Fibroblast of mammary gland (primary cell): ENCODE measurements at regions not wholly inside any gene's neighbourhood (a gene's known extent, or its start where the extent isn't known, plus 50 kb on each side); places are given as distances from the start of the nearest gene placed in this dataset.

ENCODE experiments used
- DNase-seq: peaks from one replicate; pipeline ENCODE4 v3.0.0-alpha.2; 2010; ENCODE audit warnings: low read depth
- H3K4me3 ChIP-seq: 2 replicates; pipeline ENCODE4 v1.5.1; 2011; ENCODE audit warnings: low read depth, mild to moderate bottlenecking, low read length, moderate library complexity; ENCODE audit not compliant: control insufficient read depth
- TF ChIP-seq, protein P1 (sequence below): conservative IDR thresholded peaks from 2 replicates; pipeline ENCODE4 v1.5.1; 2011; ENCODE audit warnings: low read depth, low read length, inconsistent platforms; ENCODE audit not compliant: control insufficient read depth, insufficient read depth

DNA sequence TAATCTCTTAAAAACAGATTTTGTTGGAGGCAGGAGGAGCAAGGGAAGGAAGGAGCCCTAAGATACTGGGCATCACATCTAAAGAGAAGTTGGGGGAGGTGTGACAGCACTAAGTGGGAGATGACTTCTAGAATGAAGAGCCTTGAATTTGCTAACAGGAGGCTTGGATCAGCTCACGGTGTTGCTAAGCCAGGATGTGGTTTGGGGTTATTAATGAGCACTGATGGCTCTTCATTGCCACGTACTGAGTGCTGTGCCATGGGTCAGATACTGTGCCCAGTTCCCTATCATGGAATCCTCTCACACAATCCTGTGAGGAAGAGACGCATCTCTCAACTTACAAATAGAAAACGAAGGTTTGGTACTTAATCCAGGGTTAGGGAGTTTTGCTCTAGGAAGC, 78.5 kb downstream of the C7orf25 start:
- DNase-seq: no peak
- no peak overlapping the region for H3K4me3 ChIP-seq
- TF ChIP-seq, protein P1, sequence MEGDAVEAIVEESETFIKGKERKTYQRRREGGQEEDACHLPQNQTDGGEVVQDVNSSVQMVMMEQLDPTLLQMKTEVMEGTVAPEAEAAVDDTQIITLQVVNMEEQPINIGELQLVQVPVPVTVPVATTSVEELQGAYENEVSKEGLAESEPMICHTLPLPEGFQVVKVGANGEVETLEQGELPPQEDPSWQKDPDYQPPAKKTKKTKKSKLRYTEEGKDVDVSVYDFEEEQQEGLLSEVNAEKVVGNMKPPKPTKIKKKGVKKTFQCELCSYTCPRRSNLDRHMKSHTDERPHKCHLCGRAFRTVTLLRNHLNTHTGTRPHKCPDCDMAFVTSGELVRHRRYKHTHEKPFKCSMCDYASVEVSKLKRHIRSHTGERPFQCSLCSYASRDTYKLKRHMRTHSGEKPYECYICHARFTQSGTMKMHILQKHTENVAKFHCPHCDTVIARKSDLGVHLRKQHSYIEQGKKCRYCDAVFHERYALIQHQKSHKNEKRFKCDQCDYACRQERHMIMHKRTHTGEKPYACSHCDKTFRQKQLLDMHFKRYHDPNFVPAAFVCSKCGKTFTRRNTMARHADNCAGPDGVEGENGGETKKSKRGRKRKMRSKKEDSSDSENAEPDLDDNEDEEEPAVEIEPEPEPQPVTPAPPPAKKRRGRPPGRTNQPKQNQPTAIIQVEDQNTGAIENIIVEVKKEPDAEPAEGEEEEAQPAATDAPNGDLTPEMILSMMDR: no peak

DNA sequence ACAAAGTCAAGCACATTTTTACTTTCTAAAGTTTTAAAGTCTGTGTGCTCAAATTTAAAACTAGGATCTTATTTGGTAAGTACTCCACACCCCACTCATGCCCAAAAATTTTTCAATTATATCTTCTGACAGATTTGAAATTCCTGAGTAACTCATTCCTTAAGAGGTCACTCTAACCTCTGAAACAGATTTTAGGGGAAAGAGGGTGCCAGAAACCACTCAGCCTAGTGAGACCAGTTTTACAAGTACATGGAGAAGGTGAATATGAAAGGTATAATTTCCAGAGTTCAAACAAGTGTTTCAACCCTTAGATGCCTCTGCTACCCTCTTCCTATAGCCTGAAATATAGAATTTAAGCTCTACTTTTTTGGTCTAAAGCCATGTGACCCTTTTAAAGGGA, 79.2 kb downstream of the C7orf25 start:
- no peak for DNase-seq
- no peak overlapping the region for H3K4me3 ChIP-seq
- TF ChIP-seq, protein P1: no peak

DNA sequence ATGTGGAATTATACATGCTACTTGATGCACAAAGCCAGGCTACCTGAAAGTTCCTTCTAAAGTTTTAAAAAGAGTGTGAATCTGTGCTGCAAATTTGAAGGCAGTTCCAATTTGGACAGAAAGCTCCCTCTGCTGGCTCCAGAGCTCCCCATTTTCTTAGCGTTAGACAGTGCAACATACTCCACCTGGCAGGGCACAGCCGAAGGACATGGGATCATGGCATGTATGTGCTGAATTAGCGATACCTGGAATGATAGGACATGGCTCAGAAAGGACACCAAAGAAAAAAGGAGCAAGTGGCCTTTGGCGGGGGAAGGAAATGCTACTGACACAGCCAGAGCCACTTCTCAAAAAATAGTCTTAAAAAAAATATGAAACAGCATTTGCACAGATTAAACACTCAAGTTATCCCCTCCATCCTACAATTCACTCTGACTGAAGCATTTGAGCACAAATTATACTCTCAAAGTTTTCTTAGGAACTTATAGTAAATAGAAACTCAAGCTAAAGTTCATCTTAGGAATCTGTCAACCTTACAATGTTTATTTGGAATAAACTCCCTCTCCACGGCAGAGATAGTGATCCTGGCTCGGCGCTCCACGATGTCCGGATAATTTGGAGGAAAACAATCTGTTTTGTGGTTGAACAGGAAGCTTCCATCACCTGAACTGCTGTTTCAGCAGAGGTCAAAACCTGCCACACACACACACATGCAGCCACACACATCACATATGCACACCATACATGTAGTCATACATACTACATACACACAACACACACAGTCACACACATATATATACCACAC, 80.0 kb downstream of the C7orf25 start:
- peak; percentile 56 for DNase-seq
- TF ChIP-seq, protein P1: peak; percentile 81
- H3K4me3 ChIP-seq: no peak overlapping the region

DNA sequence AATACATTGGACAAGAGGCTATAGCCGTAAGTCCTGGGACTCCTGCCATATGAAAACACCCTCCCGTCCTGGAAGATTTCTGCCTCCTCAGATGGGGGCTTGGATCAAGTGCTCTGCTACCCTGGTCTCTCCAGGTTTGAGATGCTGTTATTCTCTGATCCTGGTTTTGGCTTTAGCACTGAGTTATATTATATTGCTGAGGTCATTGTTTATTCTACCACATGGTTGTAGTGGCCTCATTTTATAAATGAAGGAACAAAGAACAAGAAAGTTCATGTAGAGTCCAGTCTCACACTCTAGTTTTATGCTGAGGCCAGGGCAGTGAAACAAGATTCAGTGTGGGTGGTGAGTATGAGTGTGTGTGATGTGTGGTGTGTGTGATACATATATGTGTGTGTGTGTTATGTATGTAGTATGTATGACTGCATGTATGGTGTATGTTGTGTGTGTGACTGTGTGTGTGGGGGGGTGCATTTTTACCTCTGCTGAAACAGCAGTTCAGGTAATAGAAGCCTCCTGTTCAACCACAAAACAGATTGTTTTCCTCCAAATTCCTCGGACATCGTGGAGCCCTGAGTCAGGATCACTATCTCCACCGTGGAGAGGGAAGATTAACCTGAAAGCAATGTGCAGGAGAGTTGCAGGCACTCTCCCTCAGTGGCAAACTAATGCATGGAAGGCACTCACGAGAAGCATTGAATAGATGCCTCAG, 80.7 kb downstream of the C7orf25 start:
- peak; percentile 17 for DNase-seq
- H3K4me3 ChIP-seq: no peak overlapping the region
- TF ChIP-seq, protein P1: no peak

DNA sequence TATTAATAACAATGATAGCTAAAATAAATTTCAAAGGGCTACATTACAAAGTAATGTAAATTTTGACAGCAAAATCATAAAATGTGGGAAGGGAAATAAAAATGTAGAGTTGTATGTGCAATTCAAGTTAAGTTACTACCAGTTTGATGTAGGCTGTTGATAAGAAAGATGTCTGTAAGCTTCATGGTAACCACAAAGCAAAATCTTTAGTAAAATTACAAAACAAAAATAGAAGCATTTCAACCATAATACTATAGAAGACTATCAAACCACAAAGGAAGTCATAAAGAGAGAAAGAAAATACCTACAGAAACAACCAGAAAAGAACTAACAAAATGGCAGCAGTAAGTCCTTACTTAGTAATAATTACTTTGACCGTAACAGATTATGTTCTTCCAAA, 99.1 kb downstream of the C7orf25 start:
- H3K4me3 ChIP-seq: no peak overlapping the region
- DNase-seq: no peak
- TF ChIP-seq, protein P1: no peak

DNA sequence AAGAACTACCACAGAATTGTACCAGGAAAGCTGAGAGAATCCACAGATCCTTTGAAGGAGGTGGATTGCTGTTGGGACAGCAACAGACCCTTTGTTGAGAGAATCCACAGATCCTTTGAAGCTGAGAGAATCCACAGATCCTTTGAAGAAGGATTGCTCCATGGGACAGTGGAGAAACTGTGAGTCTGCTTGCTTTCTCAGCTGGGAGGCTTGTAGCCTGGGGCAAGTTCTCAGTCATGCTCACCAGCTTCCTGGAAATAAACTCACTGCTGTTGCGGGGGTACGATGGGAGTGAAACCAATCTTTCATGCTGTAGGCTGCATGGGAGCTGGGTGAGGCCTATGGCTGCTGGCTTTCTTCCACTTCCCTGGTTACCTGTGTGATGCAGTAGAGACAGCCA, 106.3 kb downstream of the C7orf25 start:
- DNase-seq: no peak
- H3K4me3 ChIP-seq: no peak overlapping the region
- TF ChIP-seq, protein P1: no peak
